Upper lobe of left lung (tissue), 4 donors: ENCODE measurements at regions not wholly inside any gene's neighbourhood (a gene's known extent, or its start where the extent isn't known, plus 50 kb on each side); places are given as distances from the start of the nearest gene placed in this dataset.

Experiments used
- EP300 ChIP-seq, 4 donors: sonication (generic); formaldehyde crosslinking; IDR thresholded peaks; one replicate each; pipeline ENCODE4 v1.5.1; 2017; ENCODE audit warnings: antibody characterized with exemption in 4 of 4, control low read depth in 2 of 4
- POLR2A ChIP-seq, 4 donors: fragments of 450-650 bp; IDR thresholded peaks; one replicate each; pipeline ENCODE4 v1.5.1; 2016 to 2017; ENCODE audit warnings: antibody characterized with exemption in 4 of 4, mild to moderate bottlenecking in 2 of 4
- POLR2AphosphoS5 ChIP-seq, 2 donors: sonication (generic); formaldehyde crosslinking; IDR thresholded peaks; one replicate each; pipeline ENCODE4 v1.5.1; 2017; ENCODE audit warnings: antibody characterized with exemption in 2 of 2
- TF ChIP-seq, protein P1 (sequence below), 6 experiments: fragments of 450-650 bp in 4 of 6; fragments of 200-600 bp in 2 of 6; sonication (generic) in 2 of 6; IDR thresholded peaks; one replicate each; pipeline ENCODE4 v1.5.1; 2016 to 2019; ENCODE audit warnings: antibody characterized with exemption in 6 of 6

DNA sequence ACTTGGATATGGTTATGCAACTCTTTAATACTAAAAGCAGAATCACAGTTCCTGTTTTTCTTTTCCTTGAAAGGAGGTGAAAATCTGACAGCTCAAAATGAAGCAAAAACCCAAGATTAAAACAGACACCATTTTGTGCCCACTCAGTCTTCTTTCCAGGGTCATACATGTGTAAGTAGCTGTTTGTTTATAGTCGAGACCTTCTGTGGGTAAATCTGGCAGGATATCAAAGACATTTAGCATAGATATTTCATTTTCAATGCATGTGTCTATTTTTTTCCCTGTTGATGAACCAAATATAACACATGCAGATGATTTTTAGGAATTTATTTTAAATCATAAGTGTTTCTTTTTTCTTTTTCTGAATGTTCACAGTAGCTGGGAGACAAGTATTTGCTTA is 398.8 kb downstream of the FOXG1 start:
- TF ChIP-seq EP300 (IDR thresholded peaks at IDR 0.05) (no peak), POLR2A (IDR thresholded peaks at IDR 0.05) (no peak), POLR2AphosphoS5 (IDR thresholded peaks at IDR 0.05) (no peak)
- TF ChIP-seq, protein P1, sequence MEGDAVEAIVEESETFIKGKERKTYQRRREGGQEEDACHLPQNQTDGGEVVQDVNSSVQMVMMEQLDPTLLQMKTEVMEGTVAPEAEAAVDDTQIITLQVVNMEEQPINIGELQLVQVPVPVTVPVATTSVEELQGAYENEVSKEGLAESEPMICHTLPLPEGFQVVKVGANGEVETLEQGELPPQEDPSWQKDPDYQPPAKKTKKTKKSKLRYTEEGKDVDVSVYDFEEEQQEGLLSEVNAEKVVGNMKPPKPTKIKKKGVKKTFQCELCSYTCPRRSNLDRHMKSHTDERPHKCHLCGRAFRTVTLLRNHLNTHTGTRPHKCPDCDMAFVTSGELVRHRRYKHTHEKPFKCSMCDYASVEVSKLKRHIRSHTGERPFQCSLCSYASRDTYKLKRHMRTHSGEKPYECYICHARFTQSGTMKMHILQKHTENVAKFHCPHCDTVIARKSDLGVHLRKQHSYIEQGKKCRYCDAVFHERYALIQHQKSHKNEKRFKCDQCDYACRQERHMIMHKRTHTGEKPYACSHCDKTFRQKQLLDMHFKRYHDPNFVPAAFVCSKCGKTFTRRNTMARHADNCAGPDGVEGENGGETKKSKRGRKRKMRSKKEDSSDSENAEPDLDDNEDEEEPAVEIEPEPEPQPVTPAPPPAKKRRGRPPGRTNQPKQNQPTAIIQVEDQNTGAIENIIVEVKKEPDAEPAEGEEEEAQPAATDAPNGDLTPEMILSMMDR (IDR thresholded peaks at IDR 0.05) = no peak
